DMS153 treated with DMSO at 0.1 percent for 48 hours (cell line): ENCODE measurements at regions not wholly inside any gene's neighbourhood (a gene's known extent, or its start where the extent isn't known, plus 50 kb on each side); places are given as distances from the start of the nearest gene placed in this dataset.
"Not testable (repeated sequence)": the region's sequence is repeated elsewhere in the genome, so short reads cannot be mapped to it uniquely, and the experiment has no call there.

Experiments
- DNase-seq: peaks from one replicate; lab custom pipeline; 2025; ENCODE audit not compliant: unreplicated experiment; lab: John Stamatoyannopoulos, UW

DNA sequence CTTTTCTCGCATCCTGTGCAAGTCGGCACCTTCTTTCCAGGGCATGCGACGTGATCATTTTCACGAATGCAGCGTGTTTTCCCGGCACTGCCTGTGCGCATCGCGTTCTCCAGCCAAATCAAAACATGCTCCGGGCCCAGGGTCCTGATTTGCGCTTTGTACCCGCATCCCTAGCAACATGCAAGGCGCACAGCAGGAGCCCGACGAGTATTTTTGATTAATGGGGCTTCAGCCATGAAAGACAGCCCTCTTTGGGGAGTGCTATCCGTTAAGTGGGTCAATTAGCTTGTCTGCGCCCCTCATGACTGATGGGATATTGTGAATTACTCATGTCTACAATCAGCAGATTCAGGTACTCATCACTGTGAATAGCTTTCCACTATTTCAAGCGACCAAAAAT is 243.3 kb upstream of the RNF32 start:
- DNase-seq, result no peak

DNA sequence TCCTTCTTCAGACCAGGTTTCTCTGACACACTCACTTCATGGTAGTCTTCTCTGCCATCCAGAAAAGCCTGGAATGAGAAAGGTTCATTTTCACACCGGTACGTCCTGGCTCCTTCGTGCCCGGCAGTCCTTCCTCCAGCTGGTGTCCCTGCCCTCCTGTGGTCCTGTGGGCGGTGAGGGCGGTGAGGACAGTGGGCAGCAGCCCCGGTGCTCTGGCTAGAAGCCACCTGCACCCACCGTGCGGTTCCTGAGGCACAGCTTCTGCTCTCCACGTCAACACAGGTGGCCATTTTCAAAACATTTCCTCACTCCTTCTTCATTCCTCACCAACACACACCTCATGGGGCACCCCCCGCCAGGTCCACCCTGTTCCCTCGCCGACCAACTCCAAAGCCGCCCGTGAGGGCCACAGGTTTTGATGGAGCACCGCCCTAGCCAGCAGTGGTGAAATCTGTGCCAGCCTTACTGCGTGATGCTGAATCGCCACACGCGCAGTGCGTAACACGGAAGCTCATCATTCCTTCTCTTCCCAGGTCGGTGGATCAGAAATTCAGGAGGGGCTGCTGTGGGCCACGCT is 251.4 kb upstream of the RNF32 start:
- no peak for DNase-seq

DNA sequence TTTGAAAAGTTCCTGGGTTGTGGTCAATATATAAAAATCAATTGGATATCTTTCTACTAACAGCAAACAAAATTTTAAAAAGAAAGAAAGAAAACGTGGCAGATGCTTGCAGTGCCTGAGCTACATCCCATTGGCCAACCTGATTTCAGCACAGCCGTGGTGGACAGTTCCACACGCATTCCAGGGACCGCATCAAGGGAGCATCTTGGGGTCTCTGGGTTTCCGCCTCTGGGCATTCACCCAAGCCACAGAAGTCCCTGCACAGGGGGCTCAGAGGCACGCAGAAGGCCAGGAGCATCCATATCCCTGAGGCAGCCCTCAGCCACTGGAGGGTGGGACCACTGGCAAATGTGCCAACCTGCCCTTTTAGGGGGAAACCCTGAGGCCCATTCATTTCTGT is 254.5 kb upstream of the RNF32 start:
- DNase-seq, result no peak

DNA sequence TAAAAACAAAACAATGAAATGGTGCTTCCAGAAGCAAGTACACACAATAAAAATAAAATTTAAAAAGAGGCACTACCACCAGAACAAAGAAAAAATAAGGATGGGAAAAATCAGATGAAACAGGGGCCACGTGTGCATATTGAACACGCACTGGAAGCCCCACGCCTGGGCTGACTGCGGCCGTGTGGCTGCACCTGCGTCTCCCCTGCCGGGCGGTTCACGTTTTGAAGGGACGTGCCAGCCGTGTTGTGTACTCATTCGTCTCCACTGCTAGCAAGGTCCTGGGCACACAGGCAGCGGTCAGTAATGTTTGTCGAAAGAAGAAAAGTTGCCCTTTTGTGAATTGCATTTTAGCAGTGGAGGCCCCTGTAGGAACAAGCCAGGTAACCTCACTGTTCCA is 255.9 kb upstream of the RNF32 start:
- no peak for DNase-seq

DNA sequence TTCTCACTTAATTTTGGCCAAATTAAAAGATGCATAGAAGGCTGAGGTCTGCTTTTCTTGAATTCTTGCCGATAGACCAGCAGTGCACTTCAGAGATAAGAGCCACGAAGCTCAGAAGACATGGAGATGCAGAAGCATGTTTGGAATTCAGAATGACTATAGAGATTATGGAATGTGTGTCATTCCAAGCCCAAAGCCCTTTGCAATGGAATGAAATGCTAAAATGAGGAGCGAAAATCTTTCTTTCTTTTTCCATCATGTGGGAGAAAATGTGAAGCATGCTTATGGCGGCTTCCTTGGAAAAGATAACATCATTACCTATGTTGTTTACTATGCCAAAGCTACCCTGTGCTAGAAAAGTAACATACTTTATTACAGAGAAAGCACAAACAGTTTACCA is 257.0 kb upstream of the RNF32 start:
- DNase-seq, result no peak

DNA sequence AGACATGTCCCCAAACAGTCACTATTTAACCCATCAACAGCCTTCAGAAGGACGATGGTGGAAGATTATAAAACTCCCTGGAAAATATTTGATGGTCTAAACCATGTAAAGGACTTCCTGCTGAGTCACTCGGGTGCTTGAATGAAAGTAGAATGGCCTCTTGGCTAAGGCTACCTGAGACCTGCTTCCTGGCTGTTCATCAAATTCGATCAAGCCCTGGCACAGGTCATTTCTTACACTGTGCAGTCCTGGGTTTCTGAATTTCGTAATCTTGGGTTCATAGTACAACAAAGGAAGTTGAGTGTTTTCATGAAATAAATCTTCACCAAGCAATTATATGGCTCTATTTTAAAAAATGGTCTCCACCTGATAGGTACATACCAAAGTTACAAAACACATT is 260.3 kb upstream of the RNF32 start:
- DNase-seq, result no peak

DNA sequence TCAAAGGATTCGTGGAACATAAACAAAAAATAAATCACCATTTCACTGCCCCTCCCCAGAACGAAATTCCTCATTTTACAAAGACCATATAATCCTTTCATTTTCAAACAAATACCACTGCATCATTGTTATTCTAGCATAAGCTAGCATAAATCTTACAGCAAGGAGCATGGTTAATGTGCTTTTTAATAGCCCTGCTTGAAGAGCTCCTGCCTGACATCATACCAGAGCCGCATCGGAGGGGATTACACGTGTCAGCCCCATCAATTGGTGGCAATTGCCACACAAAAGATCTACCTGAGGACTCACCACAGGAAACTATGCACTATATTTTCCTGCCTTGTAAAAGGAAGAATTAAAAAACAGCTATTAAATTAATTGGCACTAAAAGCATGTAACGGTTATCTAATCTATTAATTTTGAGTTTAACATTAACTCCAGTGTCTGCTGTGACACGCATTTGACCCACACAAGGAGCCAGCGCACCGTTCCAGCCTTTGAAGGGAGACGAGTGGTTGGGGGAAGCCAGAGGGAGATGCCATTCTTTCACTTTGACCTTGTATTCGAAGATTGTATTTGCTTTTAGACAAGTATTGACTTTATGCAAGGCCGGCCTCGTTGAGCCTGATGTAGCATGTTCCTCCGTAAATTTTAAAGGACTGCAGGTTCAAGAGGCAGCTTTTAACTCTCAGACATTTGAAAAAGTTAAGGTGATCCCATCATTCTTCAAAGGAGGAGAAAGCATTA is 261.1 kb upstream of the RNF32 start:
- DNase-seq, result no peak

DNA sequence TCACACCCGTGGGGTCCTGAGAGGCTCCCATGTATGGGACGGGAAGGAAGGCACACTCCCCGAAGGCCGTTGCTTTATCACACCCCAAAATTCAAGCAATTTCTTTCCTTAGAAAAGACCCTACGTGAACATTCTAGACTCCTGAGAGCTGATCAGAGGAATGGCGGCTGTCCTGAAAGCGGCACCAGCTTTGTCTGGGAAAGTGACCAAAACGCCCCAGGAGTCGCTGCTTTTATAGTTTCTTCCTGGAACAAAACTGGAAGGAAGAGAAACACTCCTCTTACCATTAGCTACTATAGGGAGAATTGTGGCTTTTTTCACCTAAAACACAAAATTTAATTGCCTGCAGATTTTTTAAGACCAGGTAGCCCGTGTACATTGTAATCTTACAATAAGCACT is 261.8 kb upstream of the RNF32 start:
- no peak for DNase-seq

DNA sequence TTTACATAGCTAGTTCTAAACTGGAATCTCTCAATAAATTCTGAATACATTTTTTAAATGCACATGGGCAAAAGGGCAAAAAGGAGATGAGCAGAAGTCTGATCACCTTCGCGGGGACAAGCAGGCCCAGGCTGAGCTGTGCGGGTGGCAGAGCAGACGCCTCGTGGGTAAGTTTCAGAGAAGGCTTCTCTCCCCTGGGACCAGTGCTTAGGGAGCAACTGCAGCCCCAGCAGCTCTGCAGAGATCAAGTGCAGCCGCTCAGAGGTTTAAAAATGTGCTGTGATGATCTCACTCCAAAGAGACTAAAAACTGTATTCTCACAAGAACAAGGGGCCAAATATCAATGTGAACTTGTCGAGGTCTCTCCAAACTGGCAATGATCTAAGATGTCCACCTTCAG is 264.3 kb upstream of the RNF32 start:
- DNase-seq, result no peak

DNA sequence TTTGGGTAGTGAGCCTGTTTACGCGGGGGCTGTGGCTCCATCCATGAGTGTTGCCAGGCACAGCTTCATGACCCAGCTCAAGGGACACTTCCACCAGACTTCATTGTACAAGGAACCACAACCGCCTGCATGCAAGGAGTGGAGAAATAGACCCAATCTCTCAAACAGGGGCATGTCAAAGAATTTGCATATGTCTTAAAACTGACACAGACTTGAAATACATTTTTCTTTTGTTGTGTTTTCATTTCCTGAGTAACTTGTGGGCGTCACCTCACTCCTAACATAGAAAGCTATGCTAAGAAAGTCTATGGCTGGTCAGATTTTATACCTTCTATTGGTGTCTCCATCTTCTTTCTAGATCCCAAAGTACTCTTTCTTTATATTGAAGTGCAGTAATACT is 266.2 kb upstream of the RNF32 start:
- no peak for DNase-seq

DNA sequence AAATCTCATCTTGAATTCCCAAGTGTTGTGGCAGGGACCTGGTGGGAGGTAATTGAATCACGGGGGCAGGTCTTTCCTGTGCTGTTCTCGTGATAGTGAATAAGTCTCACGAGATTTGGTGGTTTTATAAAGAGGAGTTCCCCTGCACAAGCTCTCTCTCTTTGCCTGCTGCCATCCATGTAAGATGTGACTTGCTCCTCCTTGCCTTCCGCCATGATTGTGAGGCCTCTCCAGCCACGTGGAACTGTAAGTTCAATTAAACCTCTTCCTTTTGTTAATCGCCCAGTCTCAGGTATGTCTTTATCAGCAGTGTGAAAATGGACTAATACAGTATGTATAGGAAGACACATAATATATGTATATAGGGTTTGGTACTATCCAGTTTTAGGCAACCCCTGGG is 270.6 kb upstream of the RNF32 start:
- DNase-seq, result not testable (repeated sequence)

DNA sequence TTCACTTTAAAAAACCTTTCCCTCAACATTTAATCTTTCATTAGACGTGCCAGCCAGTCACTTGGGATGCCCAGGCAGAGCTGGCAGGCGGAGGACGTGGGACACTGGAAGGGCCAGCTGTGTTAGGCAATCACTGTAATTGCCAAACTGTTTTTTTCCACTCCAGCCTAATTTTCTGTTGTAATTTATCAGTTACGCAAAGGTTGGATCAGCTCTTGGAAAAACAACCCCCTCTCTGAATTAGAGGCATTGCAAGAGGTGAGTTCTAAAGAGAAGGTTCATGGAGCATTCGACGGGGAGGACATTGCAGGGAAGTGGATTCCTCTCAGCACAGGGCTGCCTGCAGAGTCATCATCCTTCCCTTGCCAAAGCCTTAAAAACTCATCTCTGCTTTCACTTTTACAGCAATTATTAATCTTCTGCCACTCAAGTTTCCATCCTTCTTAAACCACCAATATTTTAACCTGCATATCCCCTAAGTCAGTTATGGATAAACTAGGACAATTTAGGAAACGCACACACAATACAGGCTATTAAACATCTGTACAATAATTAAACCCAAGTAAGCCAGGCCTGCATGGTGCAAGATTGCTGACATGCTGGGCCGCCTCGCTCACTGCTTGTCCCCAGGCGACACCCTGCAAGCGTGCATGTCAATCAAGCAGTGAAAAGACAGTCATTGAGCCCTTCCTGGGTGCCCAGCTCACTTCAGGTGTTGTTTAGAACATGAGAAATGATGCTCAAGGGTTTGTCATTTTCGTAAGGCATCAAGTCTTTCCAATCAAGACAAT is 272.3 kb upstream of the RNF32 start:
- no peak for DNase-seq

DNA sequence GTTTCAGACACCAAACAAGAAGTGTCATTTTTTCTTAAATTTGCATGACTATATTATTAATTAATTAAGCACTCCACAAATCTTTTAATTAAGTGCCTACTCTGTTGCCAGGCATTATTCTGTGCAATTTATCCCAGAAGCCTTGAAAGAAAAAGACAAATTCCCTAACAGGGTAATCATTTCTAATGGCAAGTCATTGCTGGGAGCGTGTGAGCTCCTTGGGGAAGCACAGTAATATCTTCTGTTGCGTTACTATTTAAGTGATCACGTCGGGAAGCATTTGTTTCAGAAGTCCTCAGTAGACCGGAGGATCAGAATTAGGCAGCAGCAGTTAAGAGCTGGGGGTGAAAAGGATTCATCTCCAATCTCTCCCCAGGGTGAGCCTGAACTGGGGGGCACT is 276.8 kb upstream of the RNF32 start:
- DNase-seq, result no peak

DNA sequence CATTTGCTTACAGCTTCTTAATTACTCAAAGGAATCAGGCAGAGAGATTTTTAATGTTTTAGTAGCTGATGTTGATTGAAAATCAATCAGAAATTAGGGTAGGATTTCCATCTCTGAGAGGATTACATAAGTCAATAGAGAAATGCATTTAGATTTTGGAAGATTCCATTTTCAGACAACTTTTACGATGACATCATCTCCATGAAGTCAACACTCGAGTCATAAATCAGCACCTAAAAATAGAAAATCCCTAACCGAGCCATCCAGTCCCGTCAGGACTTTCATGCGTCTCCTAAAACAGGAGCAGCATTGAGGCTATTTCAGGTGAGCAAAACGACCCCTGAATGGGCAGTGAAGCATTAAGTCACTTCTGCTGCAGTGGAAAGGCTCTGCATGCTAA is 279.7 kb upstream of the RNF32 start:
- no peak for DNase-seq

DNA sequence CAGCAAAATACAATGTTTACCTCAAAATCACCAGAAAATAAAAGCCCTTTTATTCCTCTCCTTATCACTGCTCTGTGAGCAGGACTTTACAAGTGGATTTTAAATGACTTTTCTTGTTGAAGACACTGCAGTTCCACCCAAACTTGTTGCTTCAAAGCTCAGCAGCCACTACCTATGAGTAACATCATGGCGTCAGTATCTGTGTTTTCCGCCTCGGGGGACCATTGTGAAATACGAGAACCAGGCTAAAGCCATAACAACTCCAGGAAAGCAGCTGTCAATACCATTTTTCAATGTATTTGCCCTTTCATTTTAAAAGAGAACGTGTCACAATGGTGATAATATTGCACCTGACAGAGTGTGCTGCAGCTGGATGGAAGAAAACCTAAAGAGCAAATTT is 284.0 kb upstream of the RNF32 start:
- DNase-seq, result no peak

DNA sequence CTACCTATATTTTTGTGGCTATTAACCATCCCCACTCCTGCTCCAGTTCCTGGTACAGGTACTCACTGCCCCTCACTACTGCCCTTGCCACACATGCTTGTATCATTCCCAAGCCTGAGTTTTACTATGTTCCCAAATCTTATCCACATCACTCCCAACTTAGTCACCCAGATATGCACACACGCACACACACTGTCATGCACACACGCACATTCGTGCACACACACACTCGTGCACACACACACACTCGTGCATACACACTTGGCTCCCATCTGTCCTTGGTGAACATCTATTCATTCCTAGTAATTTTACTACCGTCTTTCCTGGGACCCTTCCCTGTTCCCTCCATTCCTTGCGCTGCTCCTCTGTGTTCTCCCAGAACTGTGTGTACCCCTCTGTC is 287.2 kb upstream of the RNF32 start:
- DNase-seq, result no peak

DNA sequence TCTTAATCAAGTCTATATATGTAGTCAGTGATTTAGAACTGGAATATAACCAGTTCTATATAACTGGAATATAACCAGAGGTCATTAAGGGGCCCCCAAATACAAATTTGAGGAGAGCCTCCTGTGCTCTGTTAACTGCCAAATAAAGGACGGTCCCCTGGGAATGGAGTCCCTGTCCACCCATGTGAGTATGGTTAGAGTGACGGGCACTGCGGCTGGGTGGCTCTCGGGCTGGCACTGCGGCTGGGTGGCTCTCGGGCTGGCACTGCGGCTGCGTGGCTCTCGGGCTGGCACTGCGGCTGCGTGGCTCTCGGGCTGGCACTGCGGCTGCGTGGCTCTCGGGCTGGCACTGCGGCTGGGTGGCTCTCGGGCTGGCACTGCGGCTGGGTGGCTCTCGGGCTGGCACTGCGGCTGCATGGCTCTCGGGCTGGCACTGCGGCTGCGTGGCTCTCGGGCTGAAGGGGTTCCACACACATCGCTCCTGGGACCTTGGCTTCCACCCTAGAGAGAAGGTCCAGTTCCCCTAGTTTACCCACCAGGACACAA is 292.8 kb upstream of the RNF32 start:
- DNase-seq, result not testable (repeated sequence)

DNA sequence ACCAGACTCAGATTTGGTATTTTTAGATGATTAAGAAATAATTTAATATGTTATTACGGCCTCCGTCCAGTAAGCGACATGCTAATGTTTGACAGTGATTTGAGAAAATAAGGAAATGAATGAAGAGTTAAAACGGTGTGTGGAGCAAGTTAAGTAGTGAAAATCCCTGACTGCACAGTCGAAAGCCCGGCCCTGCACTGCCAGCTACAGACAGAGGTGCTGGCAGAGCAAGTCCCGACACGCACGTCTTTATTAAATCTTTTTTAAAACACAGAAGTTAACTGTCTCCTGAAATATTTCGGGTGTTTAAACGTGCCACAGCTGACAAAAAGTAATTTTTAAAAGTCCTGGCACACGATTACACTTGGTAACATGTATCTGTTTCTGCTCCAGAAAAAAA is 293.4 kb upstream of the RNF32 start:
- no peak for DNase-seq

DNA sequence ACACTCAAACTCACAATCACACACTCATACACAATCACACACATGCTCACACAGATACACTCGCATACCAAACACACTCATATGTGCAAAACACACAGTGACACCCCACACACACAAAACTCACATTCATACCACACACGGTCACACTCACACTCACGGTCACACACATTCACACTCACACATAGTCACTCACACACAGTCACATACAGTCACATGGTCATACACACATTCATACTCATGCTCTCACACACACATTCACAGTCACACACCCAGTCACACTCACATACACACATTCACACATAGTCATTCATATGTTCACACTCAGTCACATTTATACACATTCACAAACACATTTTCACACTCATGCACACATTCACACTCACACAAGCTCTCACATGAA is 296.0 kb upstream of the RNF32 start:
- no peak for DNase-seq

DNA sequence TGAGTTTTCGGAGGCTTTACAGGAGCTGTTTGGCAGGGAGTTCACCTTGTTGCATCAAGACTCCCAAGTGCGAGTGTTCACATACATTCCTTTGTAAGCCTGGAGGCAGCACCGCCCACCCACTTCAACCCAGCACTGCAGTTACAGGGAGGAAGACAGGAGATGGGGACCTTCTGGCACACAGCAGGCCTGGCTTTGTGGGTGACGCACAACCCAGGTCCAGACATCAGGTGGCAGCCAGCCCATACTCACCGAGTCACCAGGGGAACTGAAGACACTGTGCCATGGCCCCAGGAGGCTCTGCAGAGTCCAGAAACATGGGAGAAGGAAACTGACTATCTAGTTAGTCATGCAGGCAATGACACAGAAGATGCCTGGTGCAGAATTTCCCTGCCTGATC is 305.9 kb upstream of the RNF32 start:
- no peak for DNase-seq

DNA sequence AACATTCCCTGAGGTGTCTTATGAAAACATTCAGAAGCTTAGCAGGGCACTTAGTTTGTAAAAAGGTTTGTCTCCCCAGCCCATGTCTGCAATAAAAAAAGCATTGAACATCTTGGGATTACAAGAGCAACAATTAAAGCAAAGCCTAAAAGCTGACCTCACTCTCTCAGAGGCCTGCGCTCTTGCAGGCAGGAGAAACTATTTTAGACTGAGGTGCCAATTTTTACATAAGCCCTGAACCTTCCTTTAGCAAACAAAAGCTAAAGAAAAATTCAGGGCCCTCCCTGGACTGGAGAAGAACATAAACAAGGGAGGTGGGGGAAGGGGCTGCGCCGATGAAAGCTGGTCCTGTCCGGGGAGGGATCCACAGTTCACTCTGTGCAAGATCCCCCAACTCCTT is 312.7 kb upstream of the RNF32 start:
- DNase-seq, result no peak

DNA sequence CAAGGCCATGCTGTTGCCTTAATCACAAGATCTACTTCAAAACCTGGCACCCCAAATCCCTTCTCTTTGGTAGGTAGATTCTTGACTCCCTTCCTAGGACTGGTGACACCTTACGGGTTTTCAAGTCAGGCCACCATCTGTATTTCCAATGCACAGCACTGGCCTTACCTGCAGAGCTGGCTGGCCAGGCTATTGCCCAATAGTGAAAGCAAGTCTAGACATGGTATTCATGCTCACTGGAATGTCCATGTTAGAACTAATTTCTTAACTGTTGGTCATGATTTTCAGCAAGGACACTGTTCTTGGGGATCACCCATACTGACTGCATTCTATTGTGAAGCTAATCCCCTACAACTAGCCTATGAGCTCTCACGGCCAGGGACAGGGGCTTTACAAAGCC is 313.1 kb upstream of the RNF32 start:
- no peak for DNase-seq
